Liver (tissue), 8 donors: ENCODE measurements at regions not wholly inside any gene's neighbourhood (a gene's known extent, or its start where the extent isn't known, plus 50 kb on each side); places are given as distances from the start of the nearest gene placed in this dataset.

Experiments
- DNase-seq: peaks from one replicate; pipeline ENCODE4 v3.0.0-alpha.2; 2017; ENCODE audit warnings: low spot score
- H3K27ac ChIP-seq, 2 donors: one replicate each; pipeline ENCODE4 v1.7.0; 2013; ENCODE audit warnings: inconsistent platforms in 2 of 2, low read length in 2 of 2, control low read depth in 1 of 2, low read depth in 1 of 2, mild to moderate bottlenecking in 1 of 2
- H3K27me3 ChIP-seq, 4 donors: one replicate each; pipeline versions ENCODE4 v1.6.1 to v1.7.0; 2013; ENCODE audit warnings: low read length in 3 of 4, inconsistent platforms in 1 of 4, mild to moderate bottlenecking in 1 of 4, moderate library complexity in 1 of 4; ENCODE audit not compliant: control insufficient read depth in 4 of 4, insufficient read depth in 4 of 4
- H3K36me3 ChIP-seq, 4 donors: one replicate each; pipeline versions ENCODE4 v1.6.1 to v1.7.0; 2013; ENCODE audit warnings: low read length in 3 of 4, mild to moderate bottlenecking in 3 of 4, low read depth in 1 of 4, moderate library complexity in 1 of 4; ENCODE audit not compliant: control insufficient read depth in 4 of 4, insufficient read depth in 3 of 4
- H3K4me1 ChIP-seq, 4 donors: one replicate each; pipeline versions ENCODE4 v1.6.1 to v1.7.0; 2013; ENCODE audit warnings: low read length in 3 of 4, mild to moderate bottlenecking in 3 of 4, moderate library complexity in 1 of 4; ENCODE audit not compliant: control insufficient read depth in 4 of 4, insufficient read depth in 4 of 4
- H3K4me3 ChIP-seq, 3 donors: one replicate each; pipeline versions ENCODE4 v1.6.1 to v1.7.0; 2013; ENCODE audit warnings: low read length in 3 of 3, control low read depth in 1 of 3, low read depth in 1 of 3, mild to moderate bottlenecking in 1 of 3
- H3K9ac ChIP-seq, 2 donors: one replicate each; pipeline ENCODE4 v1.7.0; 2013; ENCODE audit warnings: low read length in 2 of 2, mild to moderate bottlenecking in 2 of 2, moderate library complexity in 2 of 2, control low read depth in 1 of 2, low read depth in 1 of 2
- H3K9me3 ChIP-seq, 4 donors: one replicate each; pipeline versions ENCODE4 v1.6.1 to v1.7.0; 2013; ENCODE audit warnings: low read length in 3 of 4; ENCODE audit not compliant: control insufficient read depth in 4 of 4
- FOXA1 ChIP-seq: IDR thresholded peaks from 2 replicates; pipeline ENCODE4 v1.6.1; 2016; ENCODE audit warnings: antibody characterized with exemption
- FOXA2 ChIP-seq: IDR thresholded peaks from 2 replicates; pipeline ENCODE4 v1.6.1; 2016; ENCODE audit warnings: antibody characterized with exemption
- GABPA ChIP-seq, 2 donors: IDR thresholded peaks in 1 of 2; conservative IDR thresholded peaks in 1 of 2; 2 replicates each; pipeline ENCODE4 v1.6.1; 2016; ENCODE audit warnings: antibody characterized with exemption in 2 of 2, mild to moderate bottlenecking in 1 of 2, moderate library complexity in 1 of 2
- HNF4A ChIP-seq, 2 donors: conservative IDR thresholded peaks; 2 replicates each; pipeline ENCODE4 v1.6.1; 2016; ENCODE audit warnings: antibody characterized with exemption in 2 of 2, mild to moderate bottlenecking in 2 of 2
- JUND ChIP-seq, 2 donors: IDR thresholded peaks; 2 replicates each; pipeline ENCODE4 v1.6.1; 2016; ENCODE audit warnings: antibody characterized with exemption in 2 of 2
- NR2F2 ChIP-seq: IDR thresholded peaks from 2 replicates; pipeline ENCODE4 v1.6.1; 2016; ENCODE audit warnings: antibody characterized with exemption
- RAD21 ChIP-seq, 2 donors: IDR thresholded peaks; 2 replicates each; pipeline ENCODE4 v1.6.1; 2016; ENCODE audit warnings: antibody characterized with exemption in 2 of 2, mild to moderate bottlenecking in 2 of 2
- RXRA ChIP-seq, 2 donors: IDR thresholded peaks; 2 replicates each; pipeline ENCODE4 v1.6.1; 2017 to 2018; ENCODE audit warnings: antibody characterized with exemption in 2 of 2, mild to moderate bottlenecking in 1 of 2
- SP1 ChIP-seq: IDR thresholded peaks from 2 replicates; pipeline ENCODE4 v1.6.1; 2018; ENCODE audit warnings: antibody characterized with exemption, mild to moderate bottlenecking
- TAF1 ChIP-seq: conservative IDR thresholded peaks from 2 replicates; pipeline ENCODE4 v1.6.1; 2016; ENCODE audit warnings: antibody characterized with exemption, mild to moderate bottlenecking
- YY1 ChIP-seq: IDR thresholded peaks from 2 replicates; pipeline ENCODE4 v1.6.1; 2016; ENCODE audit warnings: antibody characterized with exemption, mild to moderate bottlenecking
- WGBS: extraction: QIAGEN DNeasy Blood & Tissue Kit; methylation state at CpG from one replicate; pipeline ENCODE4 v1.1.7; 2013; 5-methylcytosine and 5-hydroxymethylcytosine counted together
- TF ChIP-seq, protein P1 (sequence below): fragments of 150-350 bp; IDR thresholded peaks from 2 replicates; pipeline ENCODE4 v1.5.1; 2017; ENCODE audit warnings: improper control_type of control experiment, low read depth, low read length; ENCODE audit not compliant: missing input control
- TF ChIP-seq, protein P2 (sequence below): IDR thresholded peaks from 2 replicates; pipeline ENCODE4 v1.6.1; 2016; ENCODE audit warnings: antibody characterized with exemption
- TF ChIP-seq, protein P3 (sequence below): IDR thresholded peaks from 2 replicates; pipeline ENCODE4 v1.6.1; 2016; ENCODE audit warnings: antibody characterized with exemption
- TF ChIP-seq, protein P4 (sequence below): IDR thresholded peaks from 2 replicates; pipeline ENCODE4 v1.6.1; 2016; ENCODE audit warnings: antibody characterized with exemption, mild to moderate bottlenecking
- TF ChIP-seq, protein P5 (sequence below): IDR thresholded peaks from 2 replicates; pipeline ENCODE4 v1.6.1; 2016; ENCODE audit warnings: antibody characterized with exemption
- donor health status: healthy.
- donor health status: healthy.
- donor health status: healthy.
- donor health status: healthy.
- donor health status: healthy.

DNA sequence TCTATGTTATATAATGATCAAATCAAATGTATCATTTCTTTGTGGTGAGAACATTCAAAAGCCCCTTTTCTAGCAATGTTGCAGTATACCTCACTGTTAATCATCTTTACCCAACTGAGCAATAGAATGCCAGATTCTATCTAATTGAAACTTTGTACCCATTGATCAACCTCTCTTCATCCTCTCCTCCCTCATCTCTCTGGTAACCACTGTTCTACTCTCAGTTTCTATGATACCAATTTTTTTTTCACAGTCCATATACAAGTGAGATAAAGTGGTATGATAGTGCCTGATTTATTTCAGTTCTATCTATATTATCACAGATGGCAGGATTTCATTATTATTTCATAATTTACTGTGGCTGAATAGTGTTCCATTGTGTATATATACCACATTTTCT, 209.8 kb downstream of the SPCS3 start:
- no peaks in the 10 kb centered on the region for H3K9me3 ChIP-seq
- H3K9ac ChIP-seq, result no peak overlapping the region
- no peak overlapping the region for H3K27ac ChIP-seq
- DNase-seq, result no peak
- H3K27me3 ChIP-seq, result no peaks in the 10 kb centered on the region
- no peaks in the 10 kb centered on the region for H3K4me1 ChIP-seq
- no peak overlapping the region for H3K4me3 ChIP-seq
- no peaks in the 10 kb centered on the region for H3K36me3 ChIP-seq
- TF ChIP-seq FOXA2, result no peak
- TF ChIP-seq, protein P1, sequence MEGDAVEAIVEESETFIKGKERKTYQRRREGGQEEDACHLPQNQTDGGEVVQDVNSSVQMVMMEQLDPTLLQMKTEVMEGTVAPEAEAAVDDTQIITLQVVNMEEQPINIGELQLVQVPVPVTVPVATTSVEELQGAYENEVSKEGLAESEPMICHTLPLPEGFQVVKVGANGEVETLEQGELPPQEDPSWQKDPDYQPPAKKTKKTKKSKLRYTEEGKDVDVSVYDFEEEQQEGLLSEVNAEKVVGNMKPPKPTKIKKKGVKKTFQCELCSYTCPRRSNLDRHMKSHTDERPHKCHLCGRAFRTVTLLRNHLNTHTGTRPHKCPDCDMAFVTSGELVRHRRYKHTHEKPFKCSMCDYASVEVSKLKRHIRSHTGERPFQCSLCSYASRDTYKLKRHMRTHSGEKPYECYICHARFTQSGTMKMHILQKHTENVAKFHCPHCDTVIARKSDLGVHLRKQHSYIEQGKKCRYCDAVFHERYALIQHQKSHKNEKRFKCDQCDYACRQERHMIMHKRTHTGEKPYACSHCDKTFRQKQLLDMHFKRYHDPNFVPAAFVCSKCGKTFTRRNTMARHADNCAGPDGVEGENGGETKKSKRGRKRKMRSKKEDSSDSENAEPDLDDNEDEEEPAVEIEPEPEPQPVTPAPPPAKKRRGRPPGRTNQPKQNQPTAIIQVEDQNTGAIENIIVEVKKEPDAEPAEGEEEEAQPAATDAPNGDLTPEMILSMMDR, result no peak

DNA sequence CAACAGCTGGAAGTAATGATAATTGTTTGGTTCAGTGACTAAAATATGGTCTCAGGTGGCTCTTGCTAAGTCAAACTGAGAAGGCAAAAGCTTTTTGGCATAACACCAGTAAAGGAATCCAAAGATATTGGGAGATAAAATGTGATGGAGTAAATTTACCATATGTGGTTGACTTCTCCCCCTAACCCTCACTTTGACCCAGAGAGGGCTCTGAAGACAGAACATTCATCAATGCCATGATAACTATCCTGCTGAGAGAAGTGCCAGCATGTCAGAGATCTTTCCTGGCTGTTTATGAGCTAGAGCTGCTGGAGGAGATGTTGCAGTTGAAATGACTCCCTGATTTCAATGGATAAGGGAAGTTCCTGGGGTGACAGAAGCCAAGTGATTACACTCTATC, 213.4 kb downstream of the SPCS3 start:
- Histone ChIP-seq H3K4me1 (no peaks in the 10 kb centered on the region), H3K27me3 (no peaks in the 10 kb centered on the region), H3K36me3 (no peaks in the 10 kb centered on the region), H3K4me3 (no peak overlapping the region), H3K9me3 (no peaks in the 10 kb centered on the region), H3K9ac (no peak overlapping the region), H3K27ac (no peak overlapping the region)
- no peak for DNase-seq
- TF ChIP-seq NR2F2 (no peak), FOXA1 (no peak), FOXA2 (no peak), TAF1 (no peak), HNF4A (conservative IDR thresholded peaks at IDR 0.05) (no peak), RAD21 (IDR thresholded peaks at IDR 0.05) (no peak), GABPA (IDR thresholded peaks at IDR 0.05 in 1 of 2, conservative IDR thresholded peaks at IDR 0.05 in 1 of 2) (no peak), JUND (IDR thresholded peaks at IDR 0.05) (no peak), RXRA (IDR thresholded peaks at IDR 0.05) (no peak), YY1 (no peak)
- TF ChIP-seq, protein P2, sequence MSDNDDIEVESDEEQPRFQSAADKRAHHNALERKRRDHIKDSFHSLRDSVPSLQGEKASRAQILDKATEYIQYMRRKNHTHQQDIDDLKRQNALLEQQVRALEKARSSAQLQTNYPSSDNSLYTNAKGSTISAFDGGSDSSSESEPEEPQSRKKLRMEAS, result no peak

DNA sequence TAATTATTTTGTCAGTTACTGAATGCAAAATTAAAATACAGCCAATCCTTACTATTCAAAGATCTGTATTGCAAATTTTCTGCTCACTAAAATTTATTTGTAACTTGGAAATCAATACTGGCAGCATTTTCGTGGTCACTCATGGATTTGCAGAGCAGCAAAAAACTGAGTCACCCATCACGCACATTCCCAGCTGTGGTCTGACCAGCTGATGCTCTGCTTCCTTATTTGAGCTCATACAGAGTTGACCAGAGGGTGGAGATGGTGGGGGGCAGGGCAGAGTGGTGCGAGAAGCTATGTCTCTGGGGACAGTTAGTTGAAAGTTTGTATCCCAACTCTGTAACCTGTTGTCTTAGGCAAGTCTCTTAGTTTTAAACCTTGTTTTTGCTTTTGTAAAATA, 214.8 kb downstream of the SPCS3 start:
- Histone ChIP-seq H3K9ac (no peak overlapping the region), H3K4me3 (no peak overlapping the region), H3K36me3 (no peaks in the 10 kb centered on the region), H3K4me1 (no peaks in the 10 kb centered on the region), H3K27me3 (no peaks in the 10 kb centered on the region), H3K27ac (no peak overlapping the region), H3K9me3 (no peaks in the 10 kb centered on the region)
- DNase-seq, result no peak
- WGBS, result 61% methylated on average over 3 of the region's 3 CpGs
- TF ChIP-seq, protein P3, sequence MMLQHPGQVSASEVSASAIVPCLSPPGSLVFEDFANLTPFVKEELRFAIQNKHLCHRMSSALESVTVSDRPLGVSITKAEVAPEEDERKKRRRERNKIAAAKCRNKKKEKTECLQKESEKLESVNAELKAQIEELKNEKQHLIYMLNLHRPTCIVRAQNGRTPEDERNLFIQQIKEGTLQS, result no peak
- TF ChIP-seq HNF4A (conservative IDR thresholded peaks at IDR 0.05), result no peak
- no peak for TF ChIP-seq FOXA2
- no peak for TF ChIP-seq JUND (IDR thresholded peaks at IDR 0.05)
- TF ChIP-seq, protein P4, sequence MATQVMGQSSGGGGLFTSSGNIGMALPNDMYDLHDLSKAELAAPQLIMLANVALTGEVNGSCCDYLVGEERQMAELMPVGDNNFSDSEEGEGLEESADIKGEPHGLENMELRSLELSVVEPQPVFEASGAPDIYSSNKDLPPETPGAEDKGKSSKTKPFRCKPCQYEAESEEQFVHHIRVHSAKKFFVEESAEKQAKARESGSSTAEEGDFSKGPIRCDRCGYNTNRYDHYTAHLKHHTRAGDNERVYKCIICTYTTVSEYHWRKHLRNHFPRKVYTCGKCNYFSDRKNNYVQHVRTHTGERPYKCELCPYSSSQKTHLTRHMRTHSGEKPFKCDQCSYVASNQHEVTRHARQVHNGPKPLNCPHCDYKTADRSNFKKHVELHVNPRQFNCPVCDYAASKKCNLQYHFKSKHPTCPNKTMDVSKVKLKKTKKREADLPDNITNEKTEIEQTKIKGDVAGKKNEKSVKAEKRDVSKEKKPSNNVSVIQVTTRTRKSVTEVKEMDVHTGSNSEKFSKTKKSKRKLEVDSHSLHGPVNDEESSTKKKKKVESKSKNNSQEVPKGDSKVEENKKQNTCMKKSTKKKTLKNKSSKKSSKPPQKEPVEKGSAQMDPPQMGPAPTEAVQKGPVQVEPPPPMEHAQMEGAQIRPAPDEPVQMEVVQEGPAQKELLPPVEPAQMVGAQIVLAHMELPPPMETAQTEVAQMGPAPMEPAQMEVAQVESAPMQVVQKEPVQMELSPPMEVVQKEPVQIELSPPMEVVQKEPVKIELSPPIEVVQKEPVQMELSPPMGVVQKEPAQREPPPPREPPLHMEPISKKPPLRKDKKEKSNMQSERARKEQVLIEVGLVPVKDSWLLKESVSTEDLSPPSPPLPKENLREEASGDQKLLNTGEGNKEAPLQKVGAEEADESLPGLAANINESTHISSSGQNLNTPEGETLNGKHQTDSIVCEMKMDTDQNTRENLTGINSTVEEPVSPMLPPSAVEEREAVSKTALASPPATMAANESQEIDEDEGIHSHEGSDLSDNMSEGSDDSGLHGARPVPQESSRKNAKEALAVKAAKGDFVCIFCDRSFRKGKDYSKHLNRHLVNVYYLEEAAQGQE, result no peak
- no peak for TF ChIP-seq SP1
- no peak for TF ChIP-seq RAD21 (IDR thresholded peaks at IDR 0.05)
- TF ChIP-seq RXRA (IDR thresholded peaks at IDR 0.05), result no peak
- TF ChIP-seq TAF1, result no peak
- no peak for TF ChIP-seq GABPA (IDR thresholded peaks at IDR 0.05 in 1 of 2, conservative IDR thresholded peaks at IDR 0.05 in 1 of 2)
- TF ChIP-seq, protein P5, sequence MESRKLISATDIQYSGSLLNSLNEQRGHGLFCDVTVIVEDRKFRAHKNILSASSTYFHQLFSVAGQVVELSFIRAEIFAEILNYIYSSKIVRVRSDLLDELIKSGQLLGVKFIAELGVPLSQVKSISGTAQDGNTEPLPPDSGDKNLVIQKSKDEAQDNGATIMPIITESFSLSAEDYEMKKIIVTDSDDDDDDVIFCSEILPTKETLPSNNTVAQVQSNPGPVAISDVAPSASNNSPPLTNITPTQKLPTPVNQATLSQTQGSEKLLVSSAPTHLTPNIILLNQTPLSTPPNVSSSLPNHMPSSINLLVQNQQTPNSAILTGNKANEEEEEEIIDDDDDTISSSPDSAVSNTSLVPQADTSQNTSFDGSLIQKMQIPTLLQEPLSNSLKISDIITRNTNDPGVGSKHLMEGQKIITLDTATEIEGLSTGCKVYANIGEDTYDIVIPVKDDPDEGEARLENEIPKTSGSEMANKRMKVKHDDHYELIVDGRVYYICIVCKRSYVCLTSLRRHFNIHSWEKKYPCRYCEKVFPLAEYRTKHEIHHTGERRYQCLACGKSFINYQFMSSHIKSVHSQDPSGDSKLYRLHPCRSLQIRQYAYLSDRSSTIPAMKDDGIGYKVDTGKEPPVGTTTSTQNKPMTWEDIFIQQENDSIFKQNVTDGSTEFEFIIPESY, result no peak
